ENCODE measurements at regions not wholly inside any gene's neighbourhood (a gene's known extent, or its start where the extent isn't known, plus 50 kb on each side); places are given as distances from the start of the nearest gene placed in this dataset.
"Not testable (repeated sequence)": the region's sequence is repeated elsewhere in the genome, so short reads cannot be mapped to it uniquely, and the experiment has no call there.

- H3K27me3 Mint-ChIP-seq (ENCODE audit: low read depth); H3K36me3 Mint-ChIP-seq (ENCODE audit: low read depth); H3K4me1 Mint-ChIP-seq (ENCODE audit: low read depth); ATAC-seq; H3K27ac Mint-ChIP-seq; CTCF ChIA-PET; DNase-seq; POLR2A ChIA-PET; H3K9me3 Mint-ChIP-seq (ENCODE audit: insufficient read depth); H3K4me3 Mint-ChIP-seq: not testable (repeated sequence)
These were observed 66.9 kb upstream of the ADAMTS3 start for GRCh38 chr4:72635931-72636330.

- H3K9me3 Mint-ChIP-seq (ENCODE audit: insufficient read depth); H3K4me1 Mint-ChIP-seq (ENCODE audit: low read depth); H3K4me3 Mint-ChIP-seq; POLR2A ChIA-PET; CTCF ChIA-PET; H3K27me3 Mint-ChIP-seq (ENCODE audit: low read depth); DNase-seq; H3K27ac Mint-ChIP-seq; H3K36me3 Mint-ChIP-seq (ENCODE audit: low read depth); ATAC-seq: not testable (repeated sequence)
These were observed 63.2 kb upstream of the ADAMTS3 start for GRCh38 chr4:72632253-72632652.

GRCh38 chr4:72631296-72631695 is 62.3 kb upstream of the ADAMTS3 start:
- H3K36me3 Mint-ChIP-seq (ENCODE audit: low read depth) = no peaks in the 10 kb centered on the region
- ChIA-PET POLR2A (no interaction called here), CTCF (no interaction called here)
- H3K27me3 Mint-ChIP-seq (ENCODE audit: low read depth) = no peaks in the 10 kb centered on the region
- DNase-seq = no peak
- no peak for ATAC-seq
- H3K27ac Mint-ChIP-seq = no peak overlapping the region
- H3K4me3 Mint-ChIP-seq = no peak overlapping the region
- no peaks in the 10 kb centered on the region for H3K9me3 Mint-ChIP-seq (ENCODE audit: insufficient read depth)
- H3K4me1 Mint-ChIP-seq (ENCODE audit: low read depth) = no peaks in the 10 kb centered on the region

GRCh38 chr4:72629540-72629939 is 60.5 kb upstream of the ADAMTS3 start:
- no peaks in the 10 kb centered on the region for H3K9me3 Mint-ChIP-seq (ENCODE audit: insufficient read depth)
- H3K36me3 Mint-ChIP-seq (ENCODE audit: low read depth) = no peaks in the 10 kb centered on the region
- no peaks in the 10 kb centered on the region for H3K27me3 Mint-ChIP-seq (ENCODE audit: low read depth)
- CTCF ChIA-PET = no interaction called here
- DNase-seq = no peak
- no peak for ATAC-seq
- H3K4me1 Mint-ChIP-seq (ENCODE audit: low read depth) = no peaks in the 10 kb centered on the region
- H3K27ac Mint-ChIP-seq = no peak overlapping the region
- H3K4me3 Mint-ChIP-seq = no peak overlapping the region
- POLR2A ChIA-PET = no interaction called here

GRCh38 chr4:72627723-72628122 is 58.7 kb upstream of the ADAMTS3 start:
- H3K4me1 Mint-ChIP-seq (ENCODE audit: low read depth) = no peaks in the 10 kb centered on the region
- no peak overlapping the region for H3K4me3 Mint-ChIP-seq
- no peak overlapping the region for H3K27ac Mint-ChIP-seq
- H3K9me3 Mint-ChIP-seq (ENCODE audit: insufficient read depth) = no peaks in the 10 kb centered on the region
- DNase-seq (no peak), ATAC-seq (no peak)
- CTCF ChIA-PET = no interaction called here
- H3K27me3 Mint-ChIP-seq (ENCODE audit: low read depth) = no peaks in the 10 kb centered on the region
- POLR2A ChIA-PET = no interaction called here
- no peaks in the 10 kb centered on the region for H3K36me3 Mint-ChIP-seq (ENCODE audit: low read depth)
